Epithelial cell of proximal tubule (primary cell): ENCODE measurements at regions not wholly inside any gene's neighbourhood (a gene's known extent, or its start where the extent isn't known, plus 50 kb on each side); places are given as distances from the start of the nearest gene placed in this dataset.
A peak's percentile ranks its signal among the peaks of the same experiment; 100 is the strongest.

Experiments
- DNase-seq: peaks from one replicate; pipeline ENCODE4 v3.0.0-alpha.2; 2011; ENCODE audit warnings: low read depth
- H3K4me3 ChIP-seq: 2 replicates; pipeline ENCODE4 v1.5.1; 2011; ENCODE audit warnings: low read depth, mild to moderate bottlenecking, low read length
- TF ChIP-seq, protein P1 (sequence below): conservative IDR thresholded peaks from 2 replicates; pipeline ENCODE4 v1.5.1; 2012; ENCODE audit warnings: low read depth, mild to moderate bottlenecking, low read length

DNA sequence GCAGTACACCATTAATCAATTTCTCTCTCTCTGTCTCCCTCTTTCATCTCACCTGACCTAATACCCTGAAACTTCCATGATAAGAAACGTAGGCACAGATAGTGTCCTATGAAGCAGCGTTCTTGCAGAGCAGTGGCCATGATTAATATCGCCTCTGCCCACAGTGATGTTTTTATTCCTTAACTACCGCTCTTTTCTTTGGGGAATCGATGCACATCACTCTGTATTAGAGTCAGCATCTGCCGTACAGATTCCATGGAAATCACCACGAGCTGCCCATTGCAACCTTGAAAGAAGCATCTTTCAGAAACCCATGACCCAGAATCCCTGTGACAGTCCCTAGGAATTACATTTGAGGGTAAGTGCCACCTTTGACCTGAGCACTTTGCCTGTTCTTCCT, 152.0 kb upstream of the ECI2 start:
- H3K4me3 ChIP-seq: no peak overlapping the region
- DNase-seq: no peak
- TF ChIP-seq, protein P1, sequence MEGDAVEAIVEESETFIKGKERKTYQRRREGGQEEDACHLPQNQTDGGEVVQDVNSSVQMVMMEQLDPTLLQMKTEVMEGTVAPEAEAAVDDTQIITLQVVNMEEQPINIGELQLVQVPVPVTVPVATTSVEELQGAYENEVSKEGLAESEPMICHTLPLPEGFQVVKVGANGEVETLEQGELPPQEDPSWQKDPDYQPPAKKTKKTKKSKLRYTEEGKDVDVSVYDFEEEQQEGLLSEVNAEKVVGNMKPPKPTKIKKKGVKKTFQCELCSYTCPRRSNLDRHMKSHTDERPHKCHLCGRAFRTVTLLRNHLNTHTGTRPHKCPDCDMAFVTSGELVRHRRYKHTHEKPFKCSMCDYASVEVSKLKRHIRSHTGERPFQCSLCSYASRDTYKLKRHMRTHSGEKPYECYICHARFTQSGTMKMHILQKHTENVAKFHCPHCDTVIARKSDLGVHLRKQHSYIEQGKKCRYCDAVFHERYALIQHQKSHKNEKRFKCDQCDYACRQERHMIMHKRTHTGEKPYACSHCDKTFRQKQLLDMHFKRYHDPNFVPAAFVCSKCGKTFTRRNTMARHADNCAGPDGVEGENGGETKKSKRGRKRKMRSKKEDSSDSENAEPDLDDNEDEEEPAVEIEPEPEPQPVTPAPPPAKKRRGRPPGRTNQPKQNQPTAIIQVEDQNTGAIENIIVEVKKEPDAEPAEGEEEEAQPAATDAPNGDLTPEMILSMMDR: no peak

- no peak for DNase-seq
- TF ChIP-seq, protein P1: no peak
- no peak overlapping the region for H3K4me3 ChIP-seq
Observed at GRCh38 chr6:4282926-4283325, 147.6 kb upstream of the ECI2 start.

- TF ChIP-seq, protein P1: peak; percentile 49
- H3K4me3 ChIP-seq: peak overlapping the region; percentile 53
- DNase-seq: peak; percentile 22
Observed at GRCh38 chr6:4281341-4282293, 146.2 kb upstream of the ECI2 start.

DNA sequence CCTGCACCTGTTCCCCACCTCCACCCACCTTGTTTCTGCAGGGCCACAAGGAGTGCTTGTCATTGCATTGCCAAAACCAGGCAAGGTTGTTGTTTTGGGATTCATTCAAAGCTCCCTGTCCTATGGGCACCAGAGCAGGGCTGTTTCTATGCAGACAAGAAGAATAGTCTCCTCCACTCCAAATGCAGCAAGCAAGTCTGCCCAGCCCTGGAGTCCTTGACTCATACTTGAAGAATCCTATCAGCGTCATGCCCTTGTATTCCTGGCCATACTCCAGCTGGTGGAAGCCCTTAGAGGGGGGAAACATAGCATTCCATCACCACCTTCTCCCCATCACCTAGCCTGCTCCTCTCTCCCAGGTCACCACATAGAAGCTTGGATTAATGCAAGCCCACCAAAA, 145.3 kb upstream of the ECI2 start:
- H3K4me3 ChIP-seq: no peak overlapping the region
- peak; percentile 61 for DNase-seq
- TF ChIP-seq, protein P1: no peak

- TF ChIP-seq, protein P1: no peak
- H3K4me3 ChIP-seq: no peak overlapping the region
- DNase-seq: no peak
Observed at GRCh38 chr6:4280031-4280430, 144.7 kb upstream of the ECI2 start.

DNA sequence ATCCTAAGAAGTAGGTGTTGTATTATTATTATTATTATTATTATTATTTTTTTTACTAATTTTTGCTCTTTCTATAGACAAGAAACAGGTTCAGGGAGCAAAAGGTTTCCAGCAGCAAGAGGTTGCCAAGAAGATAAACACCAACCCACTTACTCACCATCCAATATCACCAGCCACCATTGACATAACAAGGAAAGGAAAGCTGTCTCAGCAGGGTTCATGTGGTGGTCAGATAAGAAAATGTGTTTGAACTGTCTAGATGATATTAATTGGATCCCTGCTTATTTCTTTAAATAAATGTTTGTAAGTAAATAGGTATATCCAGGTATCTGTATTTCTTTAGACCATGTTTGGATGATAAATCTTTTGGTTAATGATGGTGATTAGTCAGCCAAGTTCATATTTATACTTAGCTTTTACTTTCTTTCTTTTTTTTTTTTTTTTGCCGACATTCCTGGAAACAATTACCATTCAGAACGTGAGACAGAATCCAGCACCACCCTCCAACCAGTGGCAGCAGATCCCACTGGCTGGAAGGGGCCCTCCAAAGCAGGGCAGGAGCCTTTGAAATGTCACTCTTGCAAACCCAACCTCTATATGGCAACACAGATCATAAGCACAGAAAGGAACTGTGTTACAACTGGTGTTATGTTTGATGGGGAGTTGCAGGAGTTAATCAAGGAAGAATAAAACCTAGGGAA, 139.2 kb upstream of the ECI2 start:
- DNase-seq: no peak
- TF ChIP-seq, protein P1: no peak
- H3K4me3 ChIP-seq: no peak overlapping the region
